ENCODE measurements at regions not wholly inside any gene's neighbourhood (a gene's known extent, or its start where the extent isn't known, plus 50 kb on each side); places are given as distances from the start of the nearest gene placed in this dataset.

GRCh38 chr11:112391086-112391485, 130.4 kb upstream of the PLET1 start:
- in situ Hi-C loops (cut with HindIII; ENCODE audit: low pct_ligation_motif_present, low pct_unique_long_range_greater_than_20kb, low sequenced_read_pairs): no loop called here
- no peak for DNase-seq

- DNase-seq: no peak
- in situ Hi-C loops (cut with HindIII; ENCODE audit: low pct_ligation_motif_present, low pct_unique_long_range_greater_than_20kb, low sequenced_read_pairs): no loop called here
Measured at GRCh38 chr11:112392904-112393303, 132.2 kb upstream of the PLET1 start.

GRCh38 chr11:112394304-112394703, 133.6 kb upstream of the PLET1 start:
- in situ Hi-C loops (cut with HindIII; ENCODE audit: low pct_ligation_motif_present, low pct_unique_long_range_greater_than_20kb, low sequenced_read_pairs): no loop called here
- no peak for DNase-seq

GRCh38 chr11:112396076-112396475, 135.4 kb upstream of the PLET1 start:
- in situ Hi-C loops (cut with HindIII; ENCODE audit: low pct_ligation_motif_present, low pct_unique_long_range_greater_than_20kb, low sequenced_read_pairs): no loop called here

GRCh38 chr11:112398798-112399478, 138.3 kb upstream of the PLET1 start:
- in situ Hi-C loops (cut with HindIII; ENCODE audit: low pct_ligation_motif_present, low pct_unique_long_range_greater_than_20kb, low sequenced_read_pairs): no loop called here

More at GRCh38 chr11:112396076-112396475, 135.4 kb upstream of the PLET1 start:
- DNase-seq: no peak

GRCh38 chr11:112400476-112401014, 139.9 kb upstream of the PLET1 start:
- no peak for DNase-seq
- in situ Hi-C loops (cut with HindIII; ENCODE audit: low pct_ligation_motif_present, low pct_unique_long_range_greater_than_20kb, low sequenced_read_pairs): no loop called here

More at GRCh38 chr11:112398798-112399478, 138.3 kb upstream of the PLET1 start:
- DNase-seq: no peak

- in situ Hi-C loops (cut with HindIII; ENCODE audit: low pct_ligation_motif_present, low pct_unique_long_range_greater_than_20kb, low sequenced_read_pairs): no loop called here
- no peak for DNase-seq
Measured at GRCh38 chr11:112401036-112401769, 140.5 kb upstream of the PLET1 start.

- in situ Hi-C loops (cut with HindIII; ENCODE audit: low pct_ligation_motif_present, low pct_unique_long_range_greater_than_20kb, low sequenced_read_pairs): no loop called here
- no peak for DNase-seq
Measured at GRCh38 chr11:112403432-112403831, 142.8 kb upstream of the PLET1 start.

- no peak for DNase-seq
- in situ Hi-C loops (cut with HindIII; ENCODE audit: low pct_ligation_motif_present, low pct_unique_long_range_greater_than_20kb, low sequenced_read_pairs): no loop called here
Measured at GRCh38 chr11:112404112-112404511, 143.5 kb upstream of the PLET1 start.

- no peak for DNase-seq
- in situ Hi-C loops (cut with HindIII; ENCODE audit: low pct_ligation_motif_present, low pct_unique_long_range_greater_than_20kb, low sequenced_read_pairs): no loop called here
Measured at GRCh38 chr11:112408517-112408916, 147.9 kb upstream of the PLET1 start.

GRCh38 chr11:112410325-112410724, 149.7 kb upstream of the PLET1 start:
- no peak for DNase-seq
- in situ Hi-C loops (cut with HindIII; ENCODE audit: low pct_ligation_motif_present, low pct_unique_long_range_greater_than_20kb, low sequenced_read_pairs): no loop called here

- DNase-seq: no peak
- in situ Hi-C loops (cut with HindIII; ENCODE audit: low pct_ligation_motif_present, low pct_unique_long_range_greater_than_20kb, low sequenced_read_pairs): no loop called here
Measured at GRCh38 chr11:112412383-112412782, 151.7 kb upstream of the PLET1 start.

GRCh38 chr11:112417339-112417738, 156.7 kb upstream of the PLET1 start:
- in situ Hi-C loops (cut with HindIII; ENCODE audit: low pct_ligation_motif_present, low pct_unique_long_range_greater_than_20kb, low sequenced_read_pairs): no loop called here
- no peak for DNase-seq

GRCh38 chr11:112418438-112418837, 157.8 kb upstream of the PLET1 start:
- in situ Hi-C loops (cut with HindIII; ENCODE audit: low pct_ligation_motif_present, low pct_unique_long_range_greater_than_20kb, low sequenced_read_pairs): no loop called here

GRCh38 chr11:112421879-112422278, 161.2 kb upstream of the PLET1 start:
- no peak for DNase-seq
- in situ Hi-C loops (cut with HindIII; ENCODE audit: low pct_ligation_motif_present, low pct_unique_long_range_greater_than_20kb, low sequenced_read_pairs): no loop called here

More at GRCh38 chr11:112418438-112418837, 157.8 kb upstream of the PLET1 start:
- DNase-seq: no peak

- in situ Hi-C loops (cut with HindIII; ENCODE audit: low pct_ligation_motif_present, low pct_unique_long_range_greater_than_20kb, low sequenced_read_pairs): no loop called here
Measured at GRCh38 chr11:112425121-112425520, 164.5 kb upstream of the PLET1 start.

GRCh38 chr11:112437096-112437495, 176.4 kb upstream of the PLET1 start:
- DNase-seq: no peak
- in situ Hi-C loops (cut with HindIII; ENCODE audit: low pct_ligation_motif_present, low pct_unique_long_range_greater_than_20kb, low sequenced_read_pairs): no loop called here

More at GRCh38 chr11:112425121-112425520, 164.5 kb upstream of the PLET1 start:
- no peak for DNase-seq

GRCh38 chr11:112439614-112440013, 179.0 kb upstream of the PLET1 start:
- in situ Hi-C loops (cut with HindIII; ENCODE audit: low pct_ligation_motif_present, low pct_unique_long_range_greater_than_20kb, low sequenced_read_pairs): no loop called here
- DNase-seq: no peak

- in situ Hi-C loops (cut with HindIII; ENCODE audit: low pct_ligation_motif_present, low pct_unique_long_range_greater_than_20kb, low sequenced_read_pairs): no loop called here
- DNase-seq: peak; percentile 6
Measured at GRCh38 chr11:112440518-112440917, 179.9 kb upstream of the PLET1 start.

GRCh38 chr11:112448168-112448567, 187.5 kb upstream of the PLET1 start:
- DNase-seq: no peak
- in situ Hi-C loops (cut with HindIII; ENCODE audit: low pct_ligation_motif_present, low pct_unique_long_range_greater_than_20kb, low sequenced_read_pairs): no loop called here
